ENCODE measurements at regions not wholly inside any gene's neighbourhood (a gene's known extent, or its start where the extent isn't known, plus 50 kb on each side); places are given as distances from the start of the nearest gene placed in this dataset.
"Not testable (repeated sequence)": the region's sequence is repeated elsewhere in the genome, so short reads cannot be mapped to it uniquely, and the experiment has no call there.

DNA sequence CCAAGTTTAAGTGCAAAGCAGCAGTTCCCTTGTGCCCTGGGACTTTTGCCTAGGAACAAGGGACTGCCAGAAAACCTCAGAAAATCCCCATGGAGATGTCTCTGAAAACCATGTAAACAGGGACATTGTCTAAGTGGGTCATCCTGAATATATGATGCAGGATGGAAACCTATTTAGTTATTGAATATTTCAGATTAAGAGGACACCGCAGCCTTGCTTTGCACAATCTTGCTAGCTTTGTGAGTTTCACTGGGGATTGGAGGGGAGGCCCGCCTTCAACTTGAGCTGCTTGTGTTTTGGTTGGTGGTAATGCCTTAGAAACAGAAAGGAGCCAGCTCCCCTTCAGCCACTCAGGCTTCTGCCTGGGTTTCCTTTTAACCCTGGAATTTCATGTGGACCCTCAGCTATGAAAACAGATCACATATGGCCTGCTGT is 112.8 kb downstream of the C9orf152 start:
- Histone ChIP-seq H3K27ac (no peak overlapping the region), H3K79me2 (no peaks in the 10 kb centered on the region), H3K9ac (no peak overlapping the region), H3K4me2 (ENCODE audit: low read length) (no peak overlapping the region), H3K4me3 (ENCODE audit: low read depth, low read length) (no peak overlapping the region), H3K9me3 (ENCODE audit: control insufficient read depth, low read length) (no peaks in the 10 kb centered on the region), H2AFZ (no peak overlapping the region), H3K4me1 (no peaks in the 10 kb centered on the region), H3K36me3 (ENCODE audit: control insufficient read depth, insufficient read depth, low read length) (no peaks in the 10 kb centered on the region), H3K27me3 (ENCODE audit: control insufficient read depth, insufficient read depth, low read length) (no peaks in the 10 kb centered on the region)
- TF ChIP-seq, protein P1, sequence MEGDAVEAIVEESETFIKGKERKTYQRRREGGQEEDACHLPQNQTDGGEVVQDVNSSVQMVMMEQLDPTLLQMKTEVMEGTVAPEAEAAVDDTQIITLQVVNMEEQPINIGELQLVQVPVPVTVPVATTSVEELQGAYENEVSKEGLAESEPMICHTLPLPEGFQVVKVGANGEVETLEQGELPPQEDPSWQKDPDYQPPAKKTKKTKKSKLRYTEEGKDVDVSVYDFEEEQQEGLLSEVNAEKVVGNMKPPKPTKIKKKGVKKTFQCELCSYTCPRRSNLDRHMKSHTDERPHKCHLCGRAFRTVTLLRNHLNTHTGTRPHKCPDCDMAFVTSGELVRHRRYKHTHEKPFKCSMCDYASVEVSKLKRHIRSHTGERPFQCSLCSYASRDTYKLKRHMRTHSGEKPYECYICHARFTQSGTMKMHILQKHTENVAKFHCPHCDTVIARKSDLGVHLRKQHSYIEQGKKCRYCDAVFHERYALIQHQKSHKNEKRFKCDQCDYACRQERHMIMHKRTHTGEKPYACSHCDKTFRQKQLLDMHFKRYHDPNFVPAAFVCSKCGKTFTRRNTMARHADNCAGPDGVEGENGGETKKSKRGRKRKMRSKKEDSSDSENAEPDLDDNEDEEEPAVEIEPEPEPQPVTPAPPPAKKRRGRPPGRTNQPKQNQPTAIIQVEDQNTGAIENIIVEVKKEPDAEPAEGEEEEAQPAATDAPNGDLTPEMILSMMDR (IDR thresholded peaks at IDR 0.05) = no peak

DNA sequence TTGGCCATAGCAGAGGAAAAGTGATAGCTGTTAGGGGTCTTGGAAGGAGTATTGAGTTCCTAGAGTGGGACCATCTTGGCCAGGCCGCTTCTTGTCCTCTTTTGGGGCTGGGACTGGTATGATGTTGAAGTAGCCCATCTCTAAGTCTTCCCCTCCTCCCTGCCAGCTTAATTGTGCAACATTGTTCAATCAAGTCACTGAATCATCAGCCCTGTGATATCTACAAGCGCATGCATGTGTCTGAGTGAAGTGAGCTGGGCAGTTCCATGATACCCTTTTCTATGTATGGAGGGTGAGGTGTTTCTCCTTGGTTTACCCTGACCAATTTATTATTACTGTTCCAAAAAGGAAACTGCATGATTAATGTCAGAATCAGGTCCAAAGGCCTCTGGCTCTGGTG is 112.2 kb downstream of the C9orf152 start:
- Histone ChIP-seq H3K9ac (no peak overlapping the region), H3K4me1 (no peaks in the 10 kb centered on the region), H3K4me2 (ENCODE audit: low read length) (no peak overlapping the region), H3K9me3 (ENCODE audit: control insufficient read depth, low read length) (no peaks in the 10 kb centered on the region), H2AFZ (no peak overlapping the region), H3K4me3 (ENCODE audit: low read depth, low read length) (no peak overlapping the region), H3K36me3 (ENCODE audit: control insufficient read depth, insufficient read depth, low read length) (no peaks in the 10 kb centered on the region), H3K27me3 (ENCODE audit: control insufficient read depth, insufficient read depth, low read length) (no peaks in the 10 kb centered on the region), H3K27ac (no peak overlapping the region), H3K79me2 (no peaks in the 10 kb centered on the region)
- TF ChIP-seq, protein P1 (IDR thresholded peaks at IDR 0.05) = no peak

DNA sequence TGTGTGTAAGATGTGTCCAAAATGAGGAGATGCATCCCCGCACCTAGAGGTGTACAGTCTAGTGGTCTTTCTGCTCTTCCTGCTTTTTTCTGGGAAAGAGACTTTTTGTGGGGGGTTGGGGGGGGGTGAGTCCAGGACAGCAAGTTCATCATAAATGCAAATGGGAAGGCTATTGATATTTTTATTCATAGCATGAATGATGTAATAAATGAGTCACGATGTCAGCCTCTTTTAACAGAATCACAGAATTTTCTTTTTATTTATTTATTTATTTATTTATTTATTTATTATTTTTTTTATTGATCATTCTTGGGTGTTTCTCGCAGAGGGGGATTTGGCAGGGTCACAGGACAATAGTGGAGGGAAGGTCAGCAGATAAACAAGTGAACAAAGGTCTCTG is 111.3 kb downstream of the C9orf152 start:
- H3K4me2 ChIP-seq (ENCODE audit: low read length); H3K4me3 ChIP-seq (ENCODE audit: low read depth, low read length); H3K9ac ChIP-seq; H3K79me2 ChIP-seq; H3K27ac ChIP-seq; H3K9me3 ChIP-seq (ENCODE audit: control insufficient read depth, low read length); H3K4me1 ChIP-seq; H3K27me3 ChIP-seq (ENCODE audit: control insufficient read depth, insufficient read depth, low read length); H2AFZ ChIP-seq; H3K36me3 ChIP-seq (ENCODE audit: control insufficient read depth, insufficient read depth, low read length): not testable (repeated sequence)

DNA sequence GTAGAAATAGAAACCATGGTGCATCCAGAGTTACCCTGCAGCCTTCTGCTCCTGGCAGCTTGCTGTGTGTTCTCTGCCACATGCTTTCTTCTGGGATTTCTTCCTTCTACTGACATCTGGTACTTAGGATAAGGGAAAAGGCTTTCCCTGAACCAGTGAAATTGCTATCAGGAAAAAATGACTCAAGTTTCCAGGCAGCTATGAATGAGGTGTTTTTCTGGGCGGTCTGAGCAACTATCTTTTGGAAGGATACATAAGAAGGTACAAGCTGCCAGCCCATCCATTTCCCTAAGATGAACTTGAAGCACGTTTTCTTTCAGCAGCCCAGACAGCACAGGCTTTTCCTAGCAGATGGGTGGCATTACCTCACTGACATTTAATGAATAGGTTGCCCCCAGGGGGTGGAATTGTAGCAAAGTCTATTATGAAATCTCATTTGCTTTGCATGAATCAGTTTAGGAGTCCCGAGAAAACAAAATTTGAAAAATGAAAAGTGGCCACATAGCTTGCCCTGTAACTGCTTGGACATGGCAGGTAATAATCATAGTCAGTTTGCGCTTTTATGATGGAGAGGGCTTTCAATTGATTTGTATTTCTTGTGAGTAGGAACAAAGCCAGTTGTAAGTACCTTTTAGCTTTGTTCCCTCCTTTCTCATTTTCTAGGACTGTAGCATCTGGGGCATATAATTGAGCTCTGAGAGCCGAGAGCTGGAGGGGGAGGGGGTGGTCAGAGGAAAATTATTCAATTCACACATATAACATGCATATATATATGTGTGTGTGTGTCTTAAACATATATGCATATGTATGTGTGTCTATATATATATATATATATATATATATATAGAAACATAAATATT is 108.5 kb downstream of the C9orf152 start:
- TF ChIP-seq, protein P1 (IDR thresholded peaks at IDR 0.05) = no peak
- Histone ChIP-seq H3K27ac (no peak overlapping the region), H3K4me1 (peaks cover 5% of the 10 kb centered on the region), H3K9ac (no peak overlapping the region), H3K27me3 (ENCODE audit: control insufficient read depth, insufficient read depth, low read length) (no peaks in the 10 kb centered on the region), H3K4me2 (ENCODE audit: low read length) (no peak overlapping the region), H3K79me2 (no peaks in the 10 kb centered on the region), H3K4me3 (ENCODE audit: low read depth, low read length) (no peak overlapping the region), H3K9me3 (ENCODE audit: control insufficient read depth, low read length) (no peaks in the 10 kb centered on the region), H2AFZ (no peak overlapping the region), H3K36me3 (ENCODE audit: control insufficient read depth, insufficient read depth, low read length) (no peaks in the 10 kb centered on the region)

DNA sequence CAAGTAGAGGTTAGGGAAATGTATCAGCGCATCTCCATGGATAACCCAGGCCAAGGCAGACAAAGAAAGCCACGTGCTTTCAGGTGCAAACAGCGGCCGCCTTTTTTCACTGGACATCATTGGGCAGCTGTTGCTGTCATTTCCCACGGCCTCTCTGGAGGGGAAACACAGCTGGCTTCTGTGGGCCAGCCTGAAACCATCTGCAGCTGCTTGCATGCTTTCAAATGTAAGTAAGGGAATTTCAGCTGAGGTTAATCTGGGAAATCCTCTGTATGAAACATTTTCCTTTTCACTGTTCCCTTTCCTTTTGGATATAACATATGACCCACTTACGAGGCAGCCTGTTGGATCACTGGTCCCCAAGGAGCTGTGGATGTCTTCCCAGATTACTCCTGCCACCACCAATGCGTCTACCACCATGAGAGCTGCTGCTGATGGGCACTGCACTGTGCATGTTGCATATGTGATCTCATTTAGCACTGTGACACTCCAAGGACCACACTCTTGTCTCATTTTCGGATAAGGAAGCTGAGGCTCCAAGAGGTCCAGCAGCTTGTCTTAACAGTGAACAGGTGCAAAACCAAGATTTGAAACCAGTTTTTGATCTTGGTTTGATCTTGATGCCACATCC is 106.3 kb downstream of the C9orf152 start:
- Histone ChIP-seq H3K4me2 (ENCODE audit: low read length) (no peak overlapping the region), H3K27ac (no peak overlapping the region), H3K9ac (no peak overlapping the region), H3K27me3 (ENCODE audit: control insufficient read depth, insufficient read depth, low read length) (no peaks in the 10 kb centered on the region), H3K79me2 (no peaks in the 10 kb centered on the region), H2AFZ (no peak overlapping the region), H3K4me3 (ENCODE audit: low read depth, low read length) (no peak overlapping the region), H3K4me1 (peaks cover 8% of the 10 kb centered on the region), H3K36me3 (ENCODE audit: control insufficient read depth, insufficient read depth, low read length) (no peaks in the 10 kb centered on the region), H3K9me3 (ENCODE audit: control insufficient read depth, low read length) (no peaks in the 10 kb centered on the region)
- TF ChIP-seq, protein P1 (IDR thresholded peaks at IDR 0.05) = no peak

Measured in parathyroid adenoma (tissue), 2 donors.